HG02852 (cell line): ENCODE measurements at regions not wholly inside any gene's neighbourhood (a gene's known extent, or its start where the extent isn't known, plus 50 kb on each side); places are given as distances from the start of the nearest gene placed in this dataset.

Experiments
- ATAC-seq: cut with Tn5 transposase; IDR thresholded peaks from one replicate; pipeline ENCODE4 v1.9.1; 2021; ENCODE audit warnings: mild to moderate bottlenecking, moderate library complexity; ENCODE audit not compliant: unreplicated experiment

DNA sequence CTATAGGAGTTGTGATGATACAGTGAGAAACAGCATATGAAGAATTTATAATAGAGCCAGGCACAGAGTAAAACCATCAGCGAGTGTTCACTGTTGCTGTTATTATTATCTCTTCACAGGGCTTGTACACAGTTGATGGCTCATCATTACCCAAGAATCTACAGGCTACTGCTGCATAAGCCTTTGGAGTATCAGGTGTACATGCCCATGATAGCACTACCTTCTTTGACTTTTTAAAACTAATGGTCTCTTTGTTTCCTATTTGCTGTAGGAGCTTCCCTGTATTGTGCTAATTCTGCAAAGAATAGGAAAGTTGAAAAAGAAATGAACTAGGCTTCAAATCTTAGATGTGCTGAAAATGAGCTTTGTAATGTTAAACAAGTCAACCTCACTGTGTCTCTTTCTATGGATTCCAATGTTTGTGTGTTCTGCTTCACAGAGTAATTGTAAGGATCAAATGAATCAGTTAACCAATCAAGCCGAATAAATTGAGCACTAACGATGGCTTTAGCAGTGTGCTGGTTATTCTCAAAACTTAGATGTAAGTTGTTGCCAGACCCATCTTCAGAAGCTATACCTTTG, 138.8 kb downstream of the TUSC7 start:
- no peak for ATAC-seq

GRCh38 chr3:116849261-116849688, 139.7 kb downstream of the TUSC7 start:
- ATAC-seq: no peak

DNA sequence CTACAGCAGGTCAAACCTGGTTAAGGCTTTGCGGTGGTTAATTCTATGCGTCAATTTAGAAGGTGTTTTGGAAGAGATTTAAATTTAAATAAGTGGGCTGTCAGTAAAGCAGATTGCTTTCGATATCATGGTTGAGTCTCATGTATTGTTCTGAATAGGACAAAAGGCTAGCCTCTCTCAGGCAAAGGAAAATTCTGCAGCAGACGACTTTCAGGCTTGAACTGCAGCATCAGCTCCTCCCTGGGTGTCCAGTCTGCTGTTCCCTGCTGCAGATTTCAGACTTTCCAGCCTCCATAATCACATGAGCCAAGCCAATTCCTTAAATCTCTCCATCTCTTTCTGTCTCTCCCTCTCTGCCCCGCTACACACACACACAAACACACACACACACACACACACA, 143.2 kb downstream of the TUSC7 start:
- ATAC-seq: no peak

GRCh38 chr3:116863270-116863770, 153.7 kb downstream of the TUSC7 start:
- no peak for ATAC-seq

DNA sequence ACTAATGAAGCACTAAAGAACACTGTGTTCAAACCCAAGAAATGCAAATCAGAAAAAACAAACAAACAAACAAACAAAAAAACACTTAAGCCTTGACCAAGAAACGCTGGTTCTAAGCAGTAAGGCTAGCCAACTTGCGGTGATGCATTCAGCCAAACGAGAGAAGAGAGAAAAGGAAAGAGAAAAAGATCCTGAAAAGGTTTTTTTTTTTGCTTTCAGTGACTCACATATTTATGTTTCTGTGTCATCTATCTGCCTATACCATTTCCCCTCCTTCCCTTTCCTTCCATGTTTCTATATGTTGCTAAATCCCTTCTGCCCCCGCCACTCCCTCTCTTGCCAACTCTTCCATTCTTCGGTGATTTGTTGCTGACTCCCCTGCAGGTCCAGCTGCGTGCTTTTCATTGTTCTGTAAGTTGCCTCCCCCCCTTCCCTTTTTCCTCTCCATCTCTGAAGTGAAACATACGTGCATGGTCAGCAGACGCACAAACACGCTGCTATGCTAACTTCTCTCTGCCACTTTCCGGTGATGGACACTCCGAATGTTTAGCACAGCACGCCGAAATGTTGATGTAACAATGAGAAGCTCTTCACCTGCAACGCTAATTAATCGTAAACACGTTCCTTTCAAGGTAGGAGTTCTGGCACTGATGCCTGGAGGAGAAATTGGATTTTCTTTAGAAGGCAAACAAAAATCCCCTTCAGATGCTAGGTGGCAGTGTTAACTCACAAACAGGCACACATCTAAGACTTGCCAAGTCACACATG, 154.4 kb downstream of the TUSC7 start:
- ATAC-seq: no peak

- ATAC-seq: no peak
These were observed 155.0 kb downstream of the TUSC7 start for GRCh38 chr3:116864590-116864927.

GRCh38 chr3:116870379-116870778, 160.8 kb downstream of the TUSC7 start:
- ATAC-seq: no peak

GRCh38 chr3:116871905-116872304, 162.3 kb downstream of the TUSC7 start:
- ATAC-seq: no peak

DNA sequence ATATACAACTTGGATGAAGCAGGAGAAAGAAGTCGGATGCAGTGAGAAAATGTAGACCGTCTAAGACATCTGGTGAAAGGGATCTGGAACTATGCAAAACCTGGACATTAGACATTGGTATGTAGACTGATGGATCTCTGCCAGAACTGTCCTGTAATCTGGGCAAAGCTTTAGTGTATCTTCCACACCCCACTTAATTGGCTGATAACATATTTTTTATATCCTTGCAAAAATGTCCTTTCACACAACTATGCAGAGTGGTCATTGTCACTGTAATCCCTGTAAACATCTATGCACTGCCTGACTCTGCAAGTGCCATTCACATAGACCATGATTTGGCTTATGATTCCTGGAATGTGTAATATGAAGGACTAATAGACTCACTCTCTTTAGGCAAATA, 163.1 kb downstream of the TUSC7 start:
- ATAC-seq: no peak

DNA sequence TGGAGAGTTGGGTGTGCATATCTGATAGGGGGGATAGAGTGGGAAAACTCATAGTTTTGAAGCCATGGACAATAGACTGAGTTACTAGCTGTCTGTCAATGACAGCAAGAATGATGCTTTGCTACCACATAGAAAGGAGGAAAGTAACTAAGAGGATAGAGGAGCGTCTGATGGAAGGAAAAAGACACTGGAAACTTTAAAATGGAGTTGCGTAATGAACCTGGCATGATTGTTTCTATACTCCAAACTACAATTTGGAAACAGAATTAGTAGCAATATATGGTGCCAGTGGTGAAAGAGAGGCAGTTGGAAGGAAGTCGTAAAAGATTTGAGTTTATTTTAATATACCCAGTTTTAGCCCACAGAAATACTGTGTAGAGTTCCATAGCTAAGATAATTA, 163.6 kb downstream of the TUSC7 start:
- ATAC-seq: no peak

DNA sequence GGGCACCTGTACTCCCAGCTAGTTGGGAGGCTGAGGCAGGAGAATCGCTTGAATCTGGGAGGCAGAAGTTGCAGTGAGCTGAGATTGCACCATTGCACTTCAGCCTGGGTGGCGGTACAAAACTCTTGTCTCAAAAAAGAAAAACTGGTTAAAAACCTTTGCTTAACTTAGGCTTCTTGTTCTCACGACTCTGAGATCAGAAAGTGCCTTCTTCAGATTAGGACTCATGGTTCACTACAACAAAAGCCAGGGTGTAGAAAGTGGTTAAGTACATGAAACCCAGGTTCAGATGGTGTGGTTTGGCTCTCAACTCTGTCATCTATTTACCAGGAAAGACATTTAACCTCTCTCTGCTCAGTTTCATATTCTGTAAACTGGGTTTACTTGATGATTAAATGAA, 168.4 kb downstream of the TUSC7 start:
- peak; percentile 96 for ATAC-seq

DNA sequence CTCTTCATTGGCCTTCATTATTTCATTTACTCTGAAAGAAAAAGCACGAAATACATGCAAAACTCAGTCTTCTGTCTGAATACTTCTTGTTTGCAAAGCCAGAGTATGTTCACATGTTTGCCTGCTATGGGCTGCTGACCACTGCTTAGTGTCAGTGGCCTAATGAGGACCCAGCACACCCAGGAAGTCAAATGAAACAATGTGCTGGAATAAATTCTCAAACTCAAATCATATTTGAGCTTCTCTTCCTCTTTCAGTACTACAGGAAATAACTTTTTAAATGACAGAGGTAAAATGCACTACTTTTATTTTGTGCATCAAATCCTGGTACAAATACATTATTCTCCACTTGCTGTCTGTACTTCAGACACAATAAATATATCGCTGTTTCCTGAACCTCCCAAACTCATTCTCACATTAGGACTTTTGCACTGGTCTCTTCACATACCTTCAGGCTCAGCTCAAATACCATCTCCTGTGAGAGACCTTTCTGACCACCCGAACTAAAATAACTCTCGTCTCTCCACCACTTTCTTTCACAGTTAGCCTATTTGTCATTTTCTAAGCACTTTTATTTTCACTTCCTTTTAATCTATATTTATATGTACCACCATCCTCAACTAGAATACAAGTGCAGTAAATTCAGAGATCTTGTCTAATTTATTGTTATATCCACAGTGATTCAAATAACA, 176.8 kb downstream of the TUSC7 start:
- peak; percentile 90 for ATAC-seq

GRCh38 chr3:116896116-116896515, 186.5 kb downstream of the TUSC7 start:
- no peak for ATAC-seq

DNA sequence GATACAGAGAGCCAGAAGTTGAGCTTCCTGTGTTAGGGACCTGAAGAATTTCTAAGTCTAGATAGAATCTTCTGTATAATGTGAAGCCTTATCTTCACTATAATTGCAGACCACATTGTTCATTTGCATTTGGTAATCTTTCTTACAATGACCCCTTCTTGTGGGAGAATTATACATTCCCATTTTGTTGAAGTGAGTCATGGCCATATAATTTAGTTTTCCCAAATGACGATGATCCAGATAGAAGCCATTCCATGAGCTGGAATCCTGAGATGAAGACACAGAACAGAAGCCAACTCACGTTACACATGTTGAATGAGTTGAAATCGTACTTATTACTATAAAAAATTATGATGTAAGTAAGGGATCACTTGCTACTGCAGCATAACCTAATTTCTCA, 187.8 kb downstream of the TUSC7 start:
- ATAC-seq: no peak

DNA sequence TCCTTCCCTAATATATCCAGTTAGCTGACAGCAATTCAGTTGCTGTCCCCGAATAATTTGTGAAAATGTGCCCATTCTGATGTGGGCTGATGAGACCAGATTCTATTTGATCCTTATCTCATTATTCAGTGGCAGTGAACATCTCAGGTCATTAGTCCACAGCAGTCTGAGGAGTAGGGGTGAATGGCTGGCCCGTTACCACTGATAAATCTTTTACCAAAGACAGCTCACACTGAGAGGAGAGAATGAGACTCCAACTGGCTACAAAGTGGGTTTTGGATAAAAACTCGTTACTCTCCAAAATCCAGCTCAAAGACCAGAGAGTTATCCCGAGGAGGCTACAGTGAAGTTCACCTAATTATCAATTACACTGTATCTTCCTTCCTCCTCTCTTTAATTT, 189.7 kb downstream of the TUSC7 start:
- no peak for ATAC-seq

GRCh38 chr3:116905334-116905733, 195.8 kb downstream of the TUSC7 start:
- no peak for ATAC-seq

DNA sequence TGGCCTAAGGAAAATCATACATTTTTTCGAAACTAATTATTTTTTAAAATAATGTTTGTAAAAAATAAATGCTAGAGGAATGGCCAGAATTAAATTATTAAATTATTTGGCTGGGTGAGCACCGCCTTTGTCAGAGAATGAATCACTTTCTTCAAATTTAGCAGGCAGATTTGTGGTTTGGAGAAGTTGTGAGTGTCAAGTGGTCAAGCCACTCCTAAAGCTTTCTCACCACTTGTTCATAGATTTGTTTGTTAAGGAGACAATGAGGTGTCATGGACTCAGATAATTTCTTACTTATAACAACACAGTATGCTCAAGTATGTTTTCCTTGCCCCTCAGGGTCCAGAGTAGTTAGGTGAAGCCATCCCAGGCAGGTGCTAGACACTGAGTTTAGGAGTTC, 196.2 kb downstream of the TUSC7 start:
- ATAC-seq: no peak

- no peak for ATAC-seq
These were observed 202.5 kb downstream of the TUSC7 start for GRCh38 chr3:116912116-116912515.

- no peak for ATAC-seq
These were observed 204.4 kb downstream of the TUSC7 start for GRCh38 chr3:116914004-116914403.

- no peak for ATAC-seq
These were observed 207.3 kb downstream of the TUSC7 start for GRCh38 chr3:116916836-116917235.

- no peak for ATAC-seq
These were observed 211.4 kb downstream of the TUSC7 start for GRCh38 chr3:116920826-116921610.
